NK-92 treated with Interleukin-12 subunit alpha and Interleukin-12 subunit beta, amount 100 ng/mL, for 24 hours (cell line): ENCODE measurements at regions not wholly inside any gene's neighbourhood (a gene's known extent, or its start where the extent isn't known, plus 50 kb on each side); places are given as distances from the start of the nearest gene placed in this dataset.
A peak's percentile ranks its signal among the peaks of the same experiment; 100 is the strongest.

Experiments
- DNase-seq: peaks from one replicate; lab custom pipeline; 2025; lab: John Stamatoyannopoulos, UW

- DNase-seq: no peak
Measured at GRCh38 chr18:67232406-67232805, 284.1 kb downstream of the DSEL start.

- no peak for DNase-seq
Measured at GRCh38 chr18:67222887-67223286, 293.6 kb downstream of the DSEL start.

GRCh38 chr18:67219821-67220220 is 296.7 kb downstream of the DSEL start:
- DNase-seq: no peak

DNA sequence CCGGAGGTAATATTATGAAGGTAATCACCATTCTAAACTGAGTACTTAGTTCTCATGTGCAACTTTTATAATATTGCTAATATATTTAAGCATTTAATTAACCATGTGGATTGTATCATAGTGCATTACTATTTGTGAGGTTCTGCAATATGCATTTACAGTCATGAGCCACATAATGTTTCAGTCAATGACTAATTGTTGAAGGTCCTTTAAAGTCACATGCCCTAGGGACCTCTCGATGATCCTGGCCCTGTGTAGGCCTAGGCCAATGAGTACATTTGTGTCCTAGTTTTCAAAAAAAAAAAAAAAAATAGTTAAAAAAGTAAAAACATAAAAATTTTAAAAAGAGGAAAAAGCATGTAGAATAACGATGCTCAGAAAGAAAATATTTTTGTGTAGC is 298.0 kb downstream of the DSEL start:
- DNase-seq: no peak

- DNase-seq: peak; percentile 2
Measured at GRCh38 chr18:67217551-67218166, 298.9 kb downstream of the DSEL start.

- DNase-seq: no peak
Measured at GRCh38 chr18:67216846-67217245, 299.7 kb downstream of the DSEL start.

DNA sequence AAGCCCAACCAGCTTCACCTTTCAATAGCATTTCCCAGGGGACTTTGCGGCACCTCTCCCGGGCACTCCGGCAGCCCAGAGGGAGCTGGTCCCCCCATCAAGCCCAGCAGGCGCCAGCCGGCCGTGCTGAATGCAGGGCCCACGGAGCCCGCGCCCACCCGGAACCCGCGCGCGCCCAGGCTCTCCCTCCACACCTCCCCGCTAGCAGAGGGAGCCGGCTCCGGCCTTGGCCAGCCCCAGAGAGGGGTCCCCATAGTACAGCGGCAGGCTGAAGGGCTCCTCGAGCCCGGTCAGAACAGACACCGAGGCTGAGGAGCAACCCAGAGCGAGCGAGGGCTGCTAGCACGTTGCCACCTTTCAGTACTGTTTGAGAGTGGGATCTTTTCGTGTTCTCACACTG is 300.8 kb downstream of the DSEL start:
- no peak for DNase-seq

- no peak for DNase-seq
Measured at GRCh38 chr18:67211646-67212045, 304.9 kb downstream of the DSEL start.

DNA sequence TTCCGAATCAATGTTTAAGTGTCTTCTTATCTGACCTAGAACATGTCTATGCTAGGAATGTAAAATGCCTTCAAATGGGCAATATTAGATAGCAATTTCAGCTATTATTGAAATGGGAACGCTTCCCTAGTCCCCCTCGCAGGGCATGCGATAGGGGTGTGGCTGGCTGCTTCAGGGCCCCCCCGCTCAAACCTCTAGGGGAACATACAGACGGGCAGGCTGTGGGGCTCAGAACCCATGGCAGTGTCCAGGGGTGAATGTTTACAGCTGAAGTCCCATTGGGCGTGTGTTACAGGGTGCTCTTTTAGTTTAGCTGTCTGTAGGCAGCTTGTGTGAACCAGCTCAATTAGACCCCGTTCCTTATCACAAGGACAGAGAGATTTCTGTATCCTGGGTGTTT is 315.9 kb downstream of the DSEL start:
- no peak for DNase-seq

GRCh38 chr18:67199993-67200617 is 316.4 kb downstream of the DSEL start:
- DNase-seq: no peak

GRCh38 chr18:67194886-67195285 is 321.6 kb downstream of the DSEL start:
- no peak for DNase-seq

DNA sequence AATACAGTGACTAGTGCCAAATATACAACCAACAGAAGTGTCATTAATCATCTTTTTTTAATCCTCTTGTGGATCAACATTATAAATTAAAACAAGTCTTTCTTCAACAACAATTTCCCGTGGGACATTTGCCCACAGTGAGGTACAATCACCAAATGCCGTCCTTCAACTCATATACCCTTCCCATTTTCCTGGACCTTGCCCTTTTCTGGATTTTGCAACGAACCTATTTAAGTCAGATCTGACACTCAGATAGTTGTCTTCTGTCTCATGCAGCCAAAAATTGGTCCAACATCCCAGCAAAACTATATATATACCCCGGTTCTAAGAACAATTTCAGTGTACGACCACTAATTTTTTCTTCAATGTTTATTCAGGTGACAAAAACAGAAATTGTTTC is 324.0 kb downstream of the DSEL start:
- no peak for DNase-seq

DNA sequence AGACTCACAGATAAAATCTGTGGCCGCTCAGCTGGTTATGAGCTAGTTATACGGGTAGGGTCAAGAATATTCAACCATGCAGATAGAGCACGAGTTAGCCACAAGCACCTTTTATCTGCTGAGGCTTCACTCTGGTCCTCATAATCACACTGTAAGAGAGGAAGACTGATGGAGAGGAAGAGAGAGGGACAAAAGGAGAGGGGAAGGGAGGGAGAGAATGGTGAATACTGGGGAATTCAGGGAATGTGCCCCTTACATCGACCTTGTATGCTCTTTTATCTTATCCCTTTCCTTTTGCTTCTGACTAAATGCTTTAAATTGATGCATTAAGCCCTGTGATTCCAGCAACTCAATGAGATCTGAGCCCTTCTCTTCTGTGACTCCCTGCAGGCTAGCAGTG is 333.1 kb downstream of the DSEL start:
- no peak for DNase-seq

GRCh38 chr18:67179726-67180125 is 336.8 kb downstream of the DSEL start:
- no peak for DNase-seq

GRCh38 chr18:67159662-67160061 is 356.9 kb downstream of the DSEL start:
- no peak for DNase-seq

DNA sequence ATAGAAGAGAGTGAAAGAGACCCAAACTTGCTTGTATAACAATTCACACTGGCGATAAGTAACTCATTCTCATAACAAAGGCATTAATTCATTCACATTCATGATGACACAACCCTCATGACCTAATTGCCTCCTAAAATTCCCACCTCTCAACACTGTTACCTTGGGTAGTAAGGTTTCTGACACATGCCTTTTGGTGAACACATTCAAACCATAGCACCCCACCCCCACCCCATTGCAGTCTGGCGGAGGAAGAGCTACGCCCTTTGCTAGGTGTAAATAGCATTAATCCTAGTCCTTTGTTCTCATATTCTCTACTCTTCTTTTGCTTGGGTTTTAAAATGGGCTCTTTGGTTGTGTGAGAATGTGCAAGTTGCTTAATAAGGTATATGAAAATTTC is 361.5 kb downstream of the DSEL start:
- DNase-seq: no peak

DNA sequence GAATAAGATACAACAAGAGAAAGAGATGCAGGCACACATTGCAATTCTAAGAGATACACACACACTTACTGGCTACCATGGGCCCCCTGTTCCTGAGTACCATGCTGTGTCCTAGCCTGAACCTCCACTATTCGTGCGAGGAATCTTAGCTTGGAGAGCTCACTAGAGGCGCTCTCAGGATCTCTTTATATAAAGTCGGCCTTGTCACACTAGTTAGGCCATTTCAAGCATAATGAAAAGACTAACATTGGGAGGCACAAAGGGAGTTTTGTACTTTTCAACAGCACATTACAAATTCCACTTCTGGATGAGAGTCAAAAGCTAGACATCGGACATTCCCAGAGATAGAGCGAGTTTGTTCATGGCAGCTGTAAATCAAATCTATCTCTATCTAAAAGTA is 365.2 kb downstream of the DSEL start:
- no peak for DNase-seq

DNA sequence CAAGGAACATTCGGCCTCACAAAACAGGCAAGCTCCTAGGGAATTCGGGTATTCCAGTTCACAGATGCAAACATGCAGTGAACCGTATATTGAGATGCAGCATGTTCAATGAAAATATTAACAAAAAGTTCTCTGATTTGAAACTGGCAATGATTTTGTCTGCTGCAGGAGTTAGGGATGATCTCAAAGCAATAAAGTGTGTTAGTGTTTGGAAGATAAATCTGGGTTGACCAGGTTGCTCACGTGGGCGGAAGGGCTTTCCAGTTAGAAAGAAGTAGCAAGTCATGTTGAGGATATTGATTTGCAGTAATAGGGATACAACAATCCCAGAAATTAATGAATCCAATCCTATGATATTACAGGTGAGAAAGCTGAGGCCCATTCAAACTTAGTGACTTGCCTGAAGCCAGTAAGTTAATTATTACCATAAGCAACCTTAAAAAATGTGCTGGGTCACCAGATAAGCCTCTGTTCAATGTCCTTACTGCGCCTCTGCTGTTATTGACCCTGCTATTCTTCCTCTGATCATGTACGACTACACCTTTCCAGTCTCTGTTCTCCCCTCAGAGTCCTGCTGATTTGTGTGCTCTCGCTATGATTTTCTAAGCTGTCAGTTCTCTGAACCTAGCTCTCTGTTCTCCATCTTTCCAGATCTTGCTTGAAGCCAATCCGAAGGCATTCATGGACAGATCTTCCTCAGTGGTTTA is 370.8 kb downstream of the DSEL start:
- DNase-seq: no peak

GRCh38 chr18:67144329-67144728 is 372.2 kb downstream of the DSEL start:
- no peak for DNase-seq

GRCh38 chr18:67143028-67143427 is 373.5 kb downstream of the DSEL start:
- DNase-seq: no peak

DNA sequence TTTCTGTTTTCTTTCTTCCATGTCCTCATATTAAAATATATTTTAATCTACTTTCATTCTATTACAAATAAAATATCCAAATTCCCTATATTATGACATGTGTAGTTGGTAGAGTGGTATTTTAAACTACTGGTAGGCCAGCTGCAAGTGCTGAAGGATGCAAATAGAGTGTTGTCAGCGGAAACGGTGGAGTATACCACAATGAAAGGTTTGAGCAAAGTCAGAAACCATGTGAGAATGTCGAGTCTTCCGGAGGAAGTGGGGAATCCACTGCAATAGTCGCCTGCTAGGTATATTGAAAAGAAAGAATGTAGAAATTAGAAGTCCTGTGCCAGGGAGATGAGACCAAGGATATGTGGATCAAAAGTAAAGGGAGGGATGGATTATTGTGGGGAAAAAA is 373.9 kb downstream of the DSEL start:
- DNase-seq: no peak

DNA sequence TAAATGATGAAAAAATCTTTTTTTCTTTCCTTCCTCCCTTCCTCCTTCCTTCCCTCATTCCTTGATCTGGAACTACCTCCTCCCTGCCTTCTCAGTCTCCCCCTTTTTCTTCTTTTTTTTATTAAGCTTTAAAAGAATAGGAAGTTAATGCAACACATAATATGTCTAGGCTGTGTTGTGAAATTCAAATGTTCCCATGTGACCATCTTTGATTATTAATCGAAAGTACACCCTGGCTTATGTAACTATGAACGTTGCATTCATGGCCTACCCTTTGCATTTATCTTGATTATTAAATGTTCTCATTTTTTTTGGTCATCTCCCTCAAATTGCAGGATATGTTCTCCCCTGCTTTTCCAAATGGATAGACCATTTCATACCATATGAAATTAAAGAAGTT is 376.0 kb downstream of the DSEL start:
- no peak for DNase-seq

- no peak for DNase-seq
Measured at GRCh38 chr18:67139899-67140298, 376.6 kb downstream of the DSEL start.

DNA sequence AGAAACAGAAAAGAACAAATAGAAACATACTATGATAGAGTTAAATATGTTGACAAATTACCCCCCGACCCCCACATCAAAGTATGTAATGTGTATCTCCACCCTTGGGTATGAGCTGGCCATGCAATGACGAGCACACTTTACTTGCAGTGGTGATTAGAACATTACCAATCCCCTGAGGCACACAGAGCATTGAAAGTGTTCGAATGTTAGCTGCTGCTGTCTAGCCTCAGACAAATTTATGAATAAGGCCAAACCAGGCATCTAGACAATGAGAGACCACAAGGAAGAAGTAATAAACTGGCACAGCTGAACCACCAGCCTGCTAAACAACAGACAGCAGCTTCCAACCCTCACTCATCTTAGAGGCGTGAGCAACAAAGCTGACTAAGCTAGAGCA is 380.5 kb downstream of the DSEL start:
- DNase-seq: no peak
